ENCODE measurements at regions not wholly inside any gene's neighbourhood (a gene's known extent, or its start where the extent isn't known, plus 50 kb on each side); places are given as distances from the start of the nearest gene placed in this dataset.

DNA sequence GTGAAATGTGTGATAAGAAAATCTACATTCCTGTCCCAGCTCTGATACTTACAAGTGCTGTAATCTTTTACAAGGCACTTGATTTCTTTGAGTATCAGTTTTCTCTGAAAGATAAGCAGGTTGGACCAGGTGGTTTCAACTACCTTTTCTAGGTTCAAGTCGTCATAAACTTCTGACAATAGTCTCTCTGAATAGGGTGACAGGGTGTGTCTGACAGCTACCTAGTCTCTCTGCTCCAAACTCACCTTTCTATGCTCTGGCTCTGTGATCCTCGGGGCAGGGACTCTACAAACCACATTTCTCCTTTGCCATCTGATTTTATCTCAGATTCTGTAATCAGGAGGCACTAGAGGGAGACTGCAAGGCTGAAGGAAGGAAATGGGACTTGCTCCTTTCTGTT is 137.7 kb upstream of the SYT1 start:
- Mint-ChIP-seq H3K27me3 (no peaks in the 10 kb centered on the region), H3K9me3 (ENCODE audit: low read depth) (no peaks in the 10 kb centered on the region), H3K4me3 (ENCODE audit: low read depth) (no peak overlapping the region), H3K27ac (no peak overlapping the region), H3K36me3 (ENCODE audit: insufficient read depth) (no peaks in the 10 kb centered on the region), H3K4me1 (ENCODE audit: low read depth) (peaks cover 15% of the 10 kb centered on the region)
- no peak for DNase-seq (ENCODE audit: low spot score, unreplicated experiment)
- TF ChIP-seq, protein P1, sequence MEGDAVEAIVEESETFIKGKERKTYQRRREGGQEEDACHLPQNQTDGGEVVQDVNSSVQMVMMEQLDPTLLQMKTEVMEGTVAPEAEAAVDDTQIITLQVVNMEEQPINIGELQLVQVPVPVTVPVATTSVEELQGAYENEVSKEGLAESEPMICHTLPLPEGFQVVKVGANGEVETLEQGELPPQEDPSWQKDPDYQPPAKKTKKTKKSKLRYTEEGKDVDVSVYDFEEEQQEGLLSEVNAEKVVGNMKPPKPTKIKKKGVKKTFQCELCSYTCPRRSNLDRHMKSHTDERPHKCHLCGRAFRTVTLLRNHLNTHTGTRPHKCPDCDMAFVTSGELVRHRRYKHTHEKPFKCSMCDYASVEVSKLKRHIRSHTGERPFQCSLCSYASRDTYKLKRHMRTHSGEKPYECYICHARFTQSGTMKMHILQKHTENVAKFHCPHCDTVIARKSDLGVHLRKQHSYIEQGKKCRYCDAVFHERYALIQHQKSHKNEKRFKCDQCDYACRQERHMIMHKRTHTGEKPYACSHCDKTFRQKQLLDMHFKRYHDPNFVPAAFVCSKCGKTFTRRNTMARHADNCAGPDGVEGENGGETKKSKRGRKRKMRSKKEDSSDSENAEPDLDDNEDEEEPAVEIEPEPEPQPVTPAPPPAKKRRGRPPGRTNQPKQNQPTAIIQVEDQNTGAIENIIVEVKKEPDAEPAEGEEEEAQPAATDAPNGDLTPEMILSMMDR (IDR thresholded peaks at IDR 0.05; ENCODE audit: unreplicated experiment): no peak

DNA sequence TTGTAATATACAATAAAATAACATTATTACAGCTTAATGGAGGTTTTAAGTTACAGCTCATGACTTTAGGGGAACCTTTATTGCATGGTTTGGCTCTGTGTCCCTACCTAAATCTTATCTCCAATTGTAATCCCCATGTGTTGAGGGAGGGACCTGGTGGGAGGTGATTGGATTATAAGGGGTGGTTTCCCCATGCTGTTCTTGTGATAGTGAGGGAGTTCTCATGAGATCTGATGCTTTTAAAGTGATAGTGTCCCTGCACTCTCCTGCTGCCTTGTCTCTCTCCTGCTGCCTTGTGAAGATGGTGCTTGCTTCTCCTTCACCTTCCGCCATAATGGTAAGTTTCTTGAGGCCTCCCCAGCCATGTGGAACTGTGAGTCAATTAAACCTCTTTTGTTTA is 132.1 kb upstream of the SYT1 start:
- H3K9me3 Mint-ChIP-seq (ENCODE audit: low read depth): no peaks in the 10 kb centered on the region
- no peaks in the 10 kb centered on the region for H3K36me3 Mint-ChIP-seq (ENCODE audit: insufficient read depth)
- H3K4me3 Mint-ChIP-seq (ENCODE audit: low read depth): no peak overlapping the region
- H3K4me1 Mint-ChIP-seq (ENCODE audit: low read depth): no peaks in the 10 kb centered on the region
- no peaks in the 10 kb centered on the region for H3K27me3 Mint-ChIP-seq
- TF ChIP-seq, protein P1 (IDR thresholded peaks at IDR 0.05; ENCODE audit: unreplicated experiment): no peak
- H3K27ac Mint-ChIP-seq: no peak overlapping the region
- DNase-seq (ENCODE audit: low spot score, unreplicated experiment): no peak

DNA sequence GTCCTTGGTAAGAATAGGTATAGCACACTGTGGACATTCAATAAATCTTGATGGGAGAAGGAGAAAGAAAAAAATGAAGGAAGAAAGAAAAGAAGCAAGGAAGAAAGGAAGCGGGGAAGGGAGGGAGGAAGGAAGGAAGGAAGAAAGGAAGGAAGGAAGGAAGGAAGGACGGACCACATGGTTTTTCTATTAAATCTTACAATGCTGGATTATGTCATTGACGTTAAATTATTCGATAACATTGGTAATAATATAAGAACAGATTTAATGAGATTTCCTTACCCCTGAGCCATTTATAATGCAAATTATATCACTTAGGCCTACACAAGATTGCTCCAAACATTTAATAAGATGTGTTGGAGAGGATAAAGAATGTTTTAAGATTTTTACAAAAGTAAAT is 124.9 kb upstream of the SYT1 start:
- Mint-ChIP-seq H3K9me3 (ENCODE audit: low read depth) (no peaks in the 10 kb centered on the region), H3K4me1 (ENCODE audit: low read depth) (no peaks in the 10 kb centered on the region), H3K27me3 (no peaks in the 10 kb centered on the region), H3K27ac (no peak overlapping the region), H3K36me3 (ENCODE audit: insufficient read depth) (no peaks in the 10 kb centered on the region), H3K4me3 (ENCODE audit: low read depth) (no peak overlapping the region)
- TF ChIP-seq, protein P1 (IDR thresholded peaks at IDR 0.05; ENCODE audit: unreplicated experiment): no peak
- no peak for DNase-seq (ENCODE audit: low spot score, unreplicated experiment)

DNA sequence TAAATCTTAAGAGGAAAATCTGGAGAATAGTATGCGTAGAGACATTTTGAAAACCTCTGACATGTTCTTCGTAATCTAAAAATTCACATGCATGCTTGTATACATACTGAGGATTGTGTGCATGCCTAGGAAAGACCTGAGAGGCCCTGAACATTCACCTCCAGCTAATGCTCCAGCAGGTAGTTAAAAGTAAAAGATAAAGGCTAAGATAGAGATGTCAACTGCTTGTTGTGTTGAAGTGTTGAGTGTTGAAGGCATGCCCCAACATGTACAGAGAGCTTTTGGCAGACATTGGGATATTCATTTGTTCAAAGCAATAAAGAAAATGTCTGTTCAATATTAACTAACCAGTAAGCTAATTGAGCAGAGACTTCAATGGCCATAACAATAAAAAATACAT is 118.6 kb upstream of the SYT1 start:
- DNase-seq (ENCODE audit: low spot score, unreplicated experiment): no peak
- no peaks in the 10 kb centered on the region for H3K4me1 Mint-ChIP-seq (ENCODE audit: low read depth)
- H3K27me3 Mint-ChIP-seq: no peaks in the 10 kb centered on the region
- H3K9me3 Mint-ChIP-seq (ENCODE audit: low read depth): peaks cover 9% of the 10 kb centered on the region
- no peak overlapping the region for H3K4me3 Mint-ChIP-seq (ENCODE audit: low read depth)
- no peak overlapping the region for H3K27ac Mint-ChIP-seq
- TF ChIP-seq, protein P1 (IDR thresholded peaks at IDR 0.05; ENCODE audit: unreplicated experiment): no peak
- H3K36me3 Mint-ChIP-seq (ENCODE audit: insufficient read depth): no peaks in the 10 kb centered on the region

DNA sequence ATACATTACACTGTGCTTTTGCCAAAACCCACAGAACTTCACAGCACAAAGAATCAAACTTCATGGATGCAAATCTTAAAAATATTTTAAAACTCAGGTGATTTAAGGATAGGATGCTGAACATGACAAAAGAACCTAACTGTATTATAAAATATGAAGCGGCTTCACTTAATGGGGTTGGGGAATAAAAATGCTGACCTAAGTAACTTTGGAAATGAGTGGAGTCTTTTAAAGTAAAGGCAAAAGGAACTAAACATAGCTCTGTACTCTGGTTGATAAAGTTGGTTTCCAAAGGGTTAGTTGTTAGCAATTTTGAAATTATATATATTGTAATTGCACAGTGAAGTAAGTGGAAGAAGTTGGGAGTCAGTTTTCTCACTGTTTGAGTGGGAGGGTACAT is 111.5 kb upstream of the SYT1 start:
- no peaks in the 10 kb centered on the region for H3K27me3 Mint-ChIP-seq
- TF ChIP-seq, protein P1 (IDR thresholded peaks at IDR 0.05; ENCODE audit: unreplicated experiment): no peak

More for the DNA sequence above, 111.5 kb upstream of the SYT1 start:
- H3K36me3 Mint-ChIP-seq (ENCODE audit: insufficient read depth): no peaks in the 10 kb centered on the region
- peaks cover 5% of the 10 kb centered on the region for H3K9me3 Mint-ChIP-seq (ENCODE audit: low read depth)
- H3K27ac Mint-ChIP-seq: no peak overlapping the region
- no peak for DNase-seq (ENCODE audit: low spot score, unreplicated experiment)
- no peak overlapping the region for H3K4me3 Mint-ChIP-seq (ENCODE audit: low read depth)
- H3K4me1 Mint-ChIP-seq (ENCODE audit: low read depth): no peaks in the 10 kb centered on the region
